Activated CD4-positive, alpha-beta T cell treated with anti-CD3 and anti-CD28 coated beads for 36 hours (primary cell): ENCODE measurements at regions not wholly inside any gene's neighbourhood (a gene's known extent, or its start where the extent isn't known, plus 50 kb on each side); places are given as distances from the start of the nearest gene placed in this dataset.

Experiments
- ATAC-seq: fragments of 200-7000 bp; cut with Tn5 transposase; one replicate; pipeline ENCODE4 v1.10.0; 2021; ENCODE audit warnings: mild to moderate bottlenecking, moderate library complexity
- CTCF ChIA-PET: fragments of 350-600 bp; sonication (Branson Sonifier 250); formaldehyde crosslinking; loops from one replicate; lab custom pipeline; 2021; ENCODE audit warnings: antibody characterized with exemption; lab: Charles Lee
- POLR2A ChIA-PET: fragments of 350-600 bp; sonication (Branson Sonifier 250); formaldehyde crosslinking; loops from one replicate; lab custom pipeline; 2021; ENCODE audit warnings: antibody characterized with exemption, inconsistent platforms; lab: Charles Lee
- DNase-seq: peaks from one replicate; pipeline ENCODE4 v3.0.0-alpha.2; 2020
- H3K27ac Mint-ChIP-seq: one replicate; pipeline ENCODE4 v1.8.0; 2021; ENCODE audit warnings: mixed read lengths
- H3K27me3 Mint-ChIP-seq: one replicate; pipeline ENCODE4 v1.8.0; 2021; ENCODE audit warnings: mixed read lengths
- H3K36me3 Mint-ChIP-seq: one replicate; pipeline ENCODE4 v1.8.0; 2021; ENCODE audit warnings: low read depth, mixed read lengths
- H3K4me1 Mint-ChIP-seq: one replicate; pipeline ENCODE4 v1.8.0; 2021; ENCODE audit warnings: mixed read lengths
- H3K4me3 Mint-ChIP-seq: one replicate; pipeline ENCODE4 v1.8.0; 2021; ENCODE audit warnings: mild to moderate bottlenecking, moderate library complexity, mixed read lengths
- H3K9me3 Mint-ChIP-seq: one replicate; pipeline ENCODE4 v1.8.0; 2021; ENCODE audit warnings: low read depth, mixed read lengths
- intact Hi-C, 2 experiments: fragments of 100-400 bp; cut with DNase I in 1 of 2; cut with micrococcal nuclease in 1 of 2; formaldehyde crosslinking; loops; one replicate each; pipeline versions ENCODE4 v1.14.2 to v1.15.1; 2022 to 2024; cut with DNase I, micrococcal nuclease

DNA sequence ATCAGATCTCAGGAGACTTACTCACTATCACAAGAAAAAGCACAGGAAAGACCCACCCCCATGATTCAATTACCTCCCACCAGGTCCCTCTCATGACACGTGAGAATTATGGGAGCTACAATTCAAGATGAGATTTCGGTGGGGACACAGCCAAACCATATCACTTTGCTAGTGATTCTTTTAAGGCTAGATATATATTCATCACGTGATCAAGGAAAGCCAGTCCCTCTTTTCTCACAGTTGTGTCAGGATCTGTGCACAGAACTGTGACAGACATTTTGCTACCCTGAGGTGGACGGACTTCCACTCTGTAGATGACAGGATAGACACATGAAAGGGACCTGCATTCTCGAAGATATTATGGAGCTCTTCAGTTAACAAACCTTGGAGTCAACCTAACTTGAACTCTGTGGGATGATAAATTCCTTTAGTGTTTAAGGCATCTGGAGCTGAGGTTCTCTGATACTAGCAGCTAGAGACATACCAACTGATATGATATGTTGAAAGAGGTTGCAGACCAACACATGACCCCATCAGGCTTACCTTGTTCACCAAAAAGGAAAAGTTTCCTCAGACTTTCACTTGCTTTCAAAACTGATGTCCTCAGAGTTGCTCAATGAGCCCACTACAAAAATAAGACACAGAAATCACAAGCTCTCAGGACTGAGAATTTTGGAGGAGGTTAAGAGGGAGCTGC lies 66.3 kb upstream of the SCG2 start:
- no peak for DNase-seq
- no peak for ATAC-seq
- Mint-ChIP-seq H3K36me3 (no peaks in the 10 kb centered on the region), H3K27ac (no peak overlapping the region), H3K4me1 (no peaks in the 10 kb centered on the region), H3K27me3 (peaks cover 10% of the 10 kb centered on the region), H3K4me3 (no peak overlapping the region), H3K9me3 (no peaks in the 10 kb centered on the region)
- ChIA-PET CTCF (interaction anchor here (0.7 kb wide), 1 partner anchor 365 kb away, joined by 3 read pairs; no protein-coding TSS in a partner anchor), POLR2A (no interaction called here)
- intact Hi-C loops: no loop called here

DNA sequence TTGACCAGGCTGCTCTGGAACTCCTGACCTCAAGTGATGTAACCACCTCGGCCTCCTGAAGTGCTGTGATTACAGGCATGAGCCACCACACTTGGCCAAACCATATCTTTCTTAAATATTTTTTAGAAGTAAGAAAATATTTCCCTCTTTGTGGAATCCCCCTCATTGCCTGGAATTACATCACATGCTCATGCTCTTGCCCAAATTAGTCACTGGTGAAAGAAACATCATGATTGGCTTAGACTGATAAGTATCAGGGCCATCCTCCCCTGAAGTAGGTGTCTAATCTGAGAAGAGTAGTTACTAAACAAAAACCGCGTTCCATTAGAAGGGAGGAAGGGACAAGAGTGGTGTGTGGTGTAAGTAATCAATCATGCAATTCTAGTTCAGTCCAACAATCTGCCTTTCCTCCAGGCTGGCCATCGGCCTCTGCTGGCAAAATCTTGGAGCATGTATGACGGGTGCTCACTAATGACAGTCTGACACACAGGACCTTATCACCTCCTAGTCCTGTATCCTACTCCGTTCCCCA lies 52.3 kb upstream of the SCG2 start:
- H3K4me3 Mint-ChIP-seq: no peak overlapping the region
- CTCF ChIA-PET: no interaction called here
- no peak overlapping the region for H3K27ac Mint-ChIP-seq
- DNase-seq (no peak), ATAC-seq (no peak)
- POLR2A ChIA-PET: no interaction called here
- no peaks in the 10 kb centered on the region for H3K36me3 Mint-ChIP-seq
- no peaks in the 10 kb centered on the region for H3K9me3 Mint-ChIP-seq
- peaks cover 14% of the 10 kb centered on the region for H3K27me3 Mint-ChIP-seq
- intact Hi-C loops: no loop called here
- no peaks in the 10 kb centered on the region for H3K4me1 Mint-ChIP-seq

DNA sequence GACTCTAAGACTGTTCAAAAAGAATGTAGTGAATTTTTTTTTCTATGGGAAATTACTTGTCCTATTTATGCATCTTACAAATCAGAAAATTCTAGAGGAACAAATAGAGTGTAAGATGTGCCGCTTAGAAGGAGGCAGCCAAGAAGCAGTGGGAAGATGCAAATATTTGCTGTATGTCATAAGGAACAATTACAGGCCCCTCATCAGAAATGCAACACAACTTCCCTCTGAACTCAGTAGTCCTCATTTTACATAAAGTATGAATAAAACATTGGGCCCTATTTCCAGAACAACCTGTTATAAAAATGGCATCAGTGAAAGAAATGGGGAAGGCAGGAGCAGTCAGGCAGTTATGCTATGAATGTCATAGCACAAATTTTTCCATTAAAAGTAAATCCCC lies 50.7 kb upstream of the SCG2 start:
- ChIA-PET POLR2A (no interaction called here), CTCF (no interaction called here)
- ATAC-seq (no peak), DNase-seq (no peak)
- no peak overlapping the region for H3K27ac Mint-ChIP-seq
- no peak overlapping the region for H3K4me3 Mint-ChIP-seq
- intact Hi-C loops: no loop called here
- H3K27me3 Mint-ChIP-seq: peaks cover 11% of the 10 kb centered on the region
- no peaks in the 10 kb centered on the region for H3K4me1 Mint-ChIP-seq
- no peaks in the 10 kb centered on the region for H3K9me3 Mint-ChIP-seq
- no peaks in the 10 kb centered on the region for H3K36me3 Mint-ChIP-seq

DNA sequence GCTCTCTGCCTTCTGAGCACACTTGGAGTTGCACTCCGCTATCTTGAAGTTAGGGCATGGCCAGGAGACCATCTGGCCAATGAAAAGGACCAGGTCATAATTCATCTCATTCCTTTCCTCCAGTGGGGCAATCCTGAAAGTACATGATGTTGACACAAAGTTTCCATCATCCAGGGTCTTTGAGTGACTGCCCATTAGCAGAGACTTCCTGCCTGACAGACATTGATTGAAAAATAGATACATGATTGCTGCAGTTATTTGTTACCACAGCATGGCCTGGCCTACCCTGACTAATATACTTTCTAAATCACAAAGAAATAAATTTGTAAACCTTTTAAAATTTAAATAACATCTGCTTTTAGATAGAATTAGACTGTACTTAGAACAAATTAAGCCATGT lies 50.0 kb upstream of the SCG2 start:
- Mint-ChIP-seq H3K27me3 (peaks cover 11% of the 10 kb centered on the region), H3K27ac (no peak overlapping the region), H3K4me1 (no peaks in the 10 kb centered on the region), H3K9me3 (no peaks in the 10 kb centered on the region), H3K4me3 (no peak overlapping the region), H3K36me3 (no peaks in the 10 kb centered on the region)
- DNase-seq (no peak), ATAC-seq (no peak)
- ChIA-PET POLR2A (no interaction called here), CTCF (no interaction called here)
- intact Hi-C loops: no loop called here
